Activated CD8-positive, alpha-beta memory T cell treated with anti-CD3 and anti-CD28 coated beads, Interleukin-2, amount 50 U/mL, for 1 hour (primary cell): ENCODE measurements at regions not wholly inside any gene's neighbourhood (a gene's known extent, or its start where the extent isn't known, plus 50 kb on each side); places are given as distances from the start of the nearest gene placed in this dataset.
"Not testable (repeated sequence)": the region's sequence is repeated elsewhere in the genome, so short reads cannot be mapped to it uniquely, and the experiment has no call there.

Experiments used
- DNase-seq: peaks from one replicate; pipeline ENCODE4 v3.0.0-alpha.2; 2020; ENCODE audit errors: extremely low read depth

GRCh38 chr12:131389054-131390013 is 321.6 kb upstream of the SFSWAP start:
- DNase-seq, result no peak

- no peak for DNase-seq
Measured at GRCh38 chr12:131390412-131391334, 320.2 kb upstream of the SFSWAP start.

- no peak for DNase-seq
Measured at GRCh38 chr12:131391399-131391798, 319.5 kb upstream of the SFSWAP start.

GRCh38 chr12:131394752-131395151 is 316.1 kb upstream of the SFSWAP start:
- DNase-seq, result not testable (repeated sequence)

- DNase-seq, result not testable (repeated sequence)
Measured at GRCh38 chr12:131395209-131395684, 315.6 kb upstream of the SFSWAP start.

GRCh38 chr12:131395971-131396573 is 314.8 kb upstream of the SFSWAP start:
- DNase-seq, result no peak

GRCh38 chr12:131397493-131398181 is 313.3 kb upstream of the SFSWAP start:
- DNase-seq, result no peak

- no peak for DNase-seq
Measured at GRCh38 chr12:131399000-131399399, 311.9 kb upstream of the SFSWAP start.

GRCh38 chr12:131400668-131401294 is 310.1 kb upstream of the SFSWAP start:
- not testable (repeated sequence) for DNase-seq

- not testable (repeated sequence) for DNase-seq
Measured at GRCh38 chr12:131401907-131402633, 308.8 kb upstream of the SFSWAP start.

- no peak for DNase-seq
Measured at GRCh38 chr12:131402781-131403396, 308.0 kb upstream of the SFSWAP start.

GRCh38 chr12:131403676-131404075 is 307.2 kb upstream of the SFSWAP start:
- no peak for DNase-seq

GRCh38 chr12:131404705-131405104 is 306.2 kb upstream of the SFSWAP start:
- DNase-seq, result no peak

- no peak for DNase-seq
Measured at GRCh38 chr12:131407221-131408035, 303.5 kb upstream of the SFSWAP start.

GRCh38 chr12:131408036-131408365 is 302.9 kb upstream of the SFSWAP start:
- DNase-seq, result no peak

GRCh38 chr12:131408484-131408883 is 302.4 kb upstream of the SFSWAP start:
- DNase-seq, result no peak

- DNase-seq, result no peak
Measured at GRCh38 chr12:131409211-131409610, 301.7 kb upstream of the SFSWAP start.

GRCh38 chr12:131411827-131412226 is 299.1 kb upstream of the SFSWAP start:
- not testable (repeated sequence) for DNase-seq

- DNase-seq, result no peak
Measured at GRCh38 chr12:131413006-131413405, 297.9 kb upstream of the SFSWAP start.
